ENCODE measurements at regions not wholly inside any gene's neighbourhood (a gene's known extent, or its start where the extent isn't known, plus 50 kb on each side); places are given as distances from the start of the nearest gene placed in this dataset.

- Histone ChIP-seq H3K4me3 (ENCODE audit: low read depth in 1 of 3, low read length in 3 of 3) (no peak overlapping the region), H3K4me1 (ENCODE audit: control insufficient read depth in 4 of 4, insufficient read depth in 4 of 4, low read length in 3 of 4) (no peaks in the 10 kb centered on the region), H3K27ac (ENCODE audit: low read depth in 1 of 2, low read length in 2 of 2) (no peak overlapping the region), H3K9ac (ENCODE audit: low read depth in 1 of 2, low read length in 2 of 2) (no peak overlapping the region), H3K27me3 (ENCODE audit: control insufficient read depth in 4 of 4, insufficient read depth in 4 of 4, low read length in 3 of 4) (no peaks in the 10 kb centered on the region), H3K9me3 (ENCODE audit: control insufficient read depth in 4 of 4, low read length in 3 of 4) (no peaks in the 10 kb centered on the region), H3K36me3 (ENCODE audit: control insufficient read depth in 4 of 4, insufficient read depth in 3 of 4, low read depth in 1 of 4, low read length in 3 of 4) (no peaks in the 10 kb centered on the region)
- TF ChIP-seq TAF1 (conservative IDR thresholded peaks at IDR 0.05) (no peak), EGR1 (IDR thresholded peaks at IDR 0.05; ENCODE audit: low read depth in 2 of 2) (no peak), YY1 (IDR thresholded peaks at IDR 0.05) (no peak), HNF4A (conservative IDR thresholded peaks at IDR 0.05) (no peak), ATF3 (IDR thresholded peaks at IDR 0.05) (no peak), JUND (IDR thresholded peaks at IDR 0.05) (no peak), MAX (IDR thresholded peaks at IDR 0.05) (no peak), ZBTB33 (IDR thresholded peaks at IDR 0.05) (no peak), FOXA1 (IDR thresholded peaks at IDR 0.05) (no peak)
- WGBS = 70% methylated on average over 5 of the region's 5 CpGs
- no peak for DNase-seq (ENCODE audit: low spot score)
These were observed 679.3 kb upstream of the CELF2 start for GRCh38 chr10:10338339-10338738.

GRCh38 chr10:10346390-10347150 is 671.1 kb upstream of the CELF2 start:
- Histone ChIP-seq H3K27me3 (ENCODE audit: control insufficient read depth in 4 of 4, insufficient read depth in 4 of 4, low read length in 3 of 4) (no peaks in the 10 kb centered on the region), H3K9me3 (ENCODE audit: control insufficient read depth in 4 of 4, low read length in 3 of 4) (no peaks in the 10 kb centered on the region), H3K36me3 (ENCODE audit: control insufficient read depth in 4 of 4, insufficient read depth in 3 of 4, low read depth in 1 of 4, low read length in 3 of 4) (no peaks in the 10 kb centered on the region), H3K27ac (ENCODE audit: low read depth in 1 of 2, low read length in 2 of 2) (no peak overlapping the region), H3K4me1 (ENCODE audit: control insufficient read depth in 4 of 4, insufficient read depth in 4 of 4, low read length in 3 of 4) (no peaks in the 10 kb centered on the region), H3K9ac (ENCODE audit: low read depth in 1 of 2, low read length in 2 of 2) (no peak overlapping the region), H3K4me3 (ENCODE audit: low read depth in 1 of 3, low read length in 3 of 3) (no peak overlapping the region)
- 69% methylated on average over 8 of the region's 8 CpGs for WGBS
- DNase-seq (ENCODE audit: low spot score) = no peak
- TF ChIP-seq CTCF (IDR thresholded peaks at IDR 0.05; ENCODE audit: low read depth, low read length, missing input control) (no peak), RXRA (IDR thresholded peaks at IDR 0.05) (no peak), YY1 (IDR thresholded peaks at IDR 0.05) (no peak), FOXA1 (IDR thresholded peaks at IDR 0.05) (no peak), EGR1 (IDR thresholded peaks at IDR 0.05; ENCODE audit: low read depth in 2 of 2) (no peak), RAD21 (IDR thresholded peaks at IDR 0.05) (no peak), REST (IDR thresholded peaks at IDR 0.05) (no peak), GABPA (IDR thresholded peaks at IDR 0.05 in 1 of 2, conservative IDR thresholded peaks at IDR 0.05 in 1 of 2) (no peak), ZBTB33 (IDR thresholded peaks at IDR 0.05) (no peak), TAF1 (conservative IDR thresholded peaks at IDR 0.05) (no peak), HNF4G (IDR thresholded peaks at IDR 0.05) (no peak), NR2F2 (IDR thresholded peaks at IDR 0.05) (no peak), MAX (IDR thresholded peaks at IDR 0.05) (no peak), HNF4A (conservative IDR thresholded peaks at IDR 0.05) (no peak), ATF3 (IDR thresholded peaks at IDR 0.05) (no peak), JUND (IDR thresholded peaks at IDR 0.05) (no peak)
